ENCODE measurements at regions not wholly inside any gene's neighbourhood (a gene's known extent, or its start where the extent isn't known, plus 50 kb on each side); places are given as distances from the start of the nearest gene placed in this dataset.

DNA sequence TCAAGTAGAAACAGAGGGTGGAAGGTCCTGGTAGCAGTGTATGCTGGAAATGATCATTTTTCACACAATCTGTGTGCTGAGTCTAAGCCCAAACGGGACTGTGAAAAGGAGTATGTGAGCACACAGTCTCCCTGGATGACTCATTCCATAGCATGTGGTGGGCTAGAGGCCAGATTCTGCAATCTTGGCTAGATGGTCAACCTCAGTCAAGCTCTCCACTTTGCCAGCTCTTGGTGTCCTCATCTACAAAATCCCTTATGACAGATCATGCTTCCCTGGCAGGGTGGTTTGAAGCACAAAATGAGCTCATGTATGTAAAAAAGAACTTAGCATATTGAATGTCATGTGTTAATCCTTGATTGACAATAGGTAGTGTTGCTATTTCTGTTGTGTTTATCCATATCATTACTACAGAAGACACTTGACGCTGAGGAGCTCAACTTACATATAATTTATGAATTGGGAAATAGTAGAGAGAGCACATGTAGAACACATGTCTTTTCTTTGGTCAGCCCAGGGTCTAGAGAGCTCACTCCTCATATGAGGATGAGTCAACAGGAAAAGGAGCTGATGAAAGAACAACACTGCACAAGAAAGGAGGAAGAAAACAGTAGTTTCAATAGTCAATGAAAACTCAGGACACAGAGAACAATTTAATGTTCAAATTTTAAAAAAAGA lies 517.5 kb downstream of the BCL11B start:
- no peak for DNase-seq (ENCODE audit: low read depth)

- DNase-seq (ENCODE audit: low read depth), result no peak
These were observed 515.2 kb downstream of the BCL11B start for GRCh38 chr14:98756749-98757148.

GRCh38 chr14:98758440-98758839 lies 513.6 kb downstream of the BCL11B start:
- DNase-seq (ENCODE audit: low read depth), result no peak

DNA sequence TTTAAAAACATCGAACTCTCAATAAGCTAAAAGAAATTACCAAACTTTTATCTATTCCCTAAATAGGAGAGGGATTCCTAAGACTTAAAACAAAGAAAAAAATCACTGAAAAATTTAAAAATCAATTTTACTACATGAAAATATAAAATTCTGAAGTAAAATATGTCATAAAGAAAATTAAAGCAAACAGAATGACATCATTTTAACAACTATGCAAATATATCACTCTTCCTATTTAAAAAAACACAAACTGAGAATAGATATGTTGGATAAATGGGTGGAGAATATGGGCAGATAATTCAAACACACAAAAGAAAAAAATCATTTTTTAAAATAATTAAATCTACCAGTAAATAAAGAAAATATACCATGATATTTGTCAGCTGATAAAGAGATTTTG lies 510.0 kb downstream of the BCL11B start:
- no peak for DNase-seq (ENCODE audit: low read depth)

- no peak for DNase-seq (ENCODE audit: low read depth)
These were observed 505.2 kb downstream of the BCL11B start for GRCh38 chr14:98766818-98767217.

DNA sequence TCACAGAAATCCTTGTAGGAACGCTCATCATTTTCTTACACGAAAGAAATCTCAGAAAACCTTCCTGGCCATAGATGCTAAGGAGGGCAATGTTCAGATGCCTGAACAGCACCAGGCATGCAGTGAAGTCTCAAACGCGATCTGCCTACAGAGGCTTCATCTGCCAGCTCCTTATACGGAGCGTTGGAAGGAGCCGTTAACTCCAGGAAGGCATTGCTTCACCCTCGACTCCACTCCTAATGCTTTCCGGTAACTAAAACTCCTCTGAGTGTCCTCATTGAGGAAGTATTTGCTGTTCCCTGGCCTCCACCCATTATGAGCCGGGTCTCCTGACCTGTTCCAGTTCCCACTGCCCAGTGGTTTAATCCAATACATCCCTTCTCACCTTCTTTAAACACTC lies 502.7 kb downstream of the BCL11B start:
- DNase-seq (ENCODE audit: low read depth), result no peak

DNA sequence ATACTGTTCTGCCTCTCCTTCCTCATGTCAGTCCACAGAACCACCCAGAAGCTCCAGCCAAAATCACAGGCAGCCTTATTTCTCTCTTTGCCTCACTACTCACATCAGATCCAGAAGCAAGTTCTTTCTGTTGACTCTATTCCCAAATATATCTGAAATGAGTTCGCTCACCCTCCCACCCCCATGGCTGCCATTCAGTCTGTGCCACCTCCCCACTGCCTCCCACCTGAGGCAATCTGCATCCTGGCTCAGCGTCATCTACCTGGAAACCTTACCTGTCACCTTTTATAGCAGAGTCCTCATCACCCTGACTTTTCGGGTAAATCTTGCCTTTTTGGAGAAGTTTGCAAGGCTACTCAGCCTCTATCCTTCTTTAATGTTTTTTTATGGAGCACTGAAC lies 501.8 kb downstream of the BCL11B start:
- no peak for DNase-seq (ENCODE audit: low read depth)

GRCh38 chr14:98773814-98774213 lies 498.2 kb downstream of the BCL11B start:
- no peak for DNase-seq (ENCODE audit: low read depth)

- DNase-seq (ENCODE audit: low read depth), result no peak
These were observed 496.1 kb downstream of the BCL11B start for GRCh38 chr14:98775892-98776291.

GRCh38 chr14:98782062-98782461 lies 489.9 kb downstream of the BCL11B start:
- no peak for DNase-seq (ENCODE audit: low read depth)

- no peak for DNase-seq (ENCODE audit: low read depth)
These were observed 486.4 kb downstream of the BCL11B start for GRCh38 chr14:98785578-98785977.

- DNase-seq (ENCODE audit: low read depth), result no peak
These were observed 485.5 kb downstream of the BCL11B start for GRCh38 chr14:98786456-98786855.

DNA sequence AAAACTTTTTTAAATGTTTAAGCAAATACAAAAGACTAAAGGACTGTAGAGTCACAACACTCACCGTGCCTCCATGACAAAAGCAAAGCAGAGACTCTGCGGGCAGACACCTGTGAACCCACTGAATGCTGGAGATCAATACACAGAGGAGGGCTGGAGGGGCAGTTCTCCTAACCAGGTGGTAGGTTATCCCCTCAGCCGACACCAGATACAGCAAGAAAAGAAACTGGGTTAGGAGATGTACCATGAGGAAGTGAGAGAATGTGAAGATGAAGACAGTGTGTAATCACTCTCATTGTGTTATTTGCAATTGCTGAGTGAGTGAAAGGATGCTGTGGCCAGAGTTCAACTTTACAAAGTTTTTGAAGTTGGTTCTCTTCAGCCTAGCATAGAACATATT lies 480.3 kb downstream of the BCL11B start:
- no peak for DNase-seq (ENCODE audit: low read depth)

- no peak for DNase-seq (ENCODE audit: low read depth)
These were observed 479.8 kb downstream of the BCL11B start for GRCh38 chr14:98792171-98792570.

DNA sequence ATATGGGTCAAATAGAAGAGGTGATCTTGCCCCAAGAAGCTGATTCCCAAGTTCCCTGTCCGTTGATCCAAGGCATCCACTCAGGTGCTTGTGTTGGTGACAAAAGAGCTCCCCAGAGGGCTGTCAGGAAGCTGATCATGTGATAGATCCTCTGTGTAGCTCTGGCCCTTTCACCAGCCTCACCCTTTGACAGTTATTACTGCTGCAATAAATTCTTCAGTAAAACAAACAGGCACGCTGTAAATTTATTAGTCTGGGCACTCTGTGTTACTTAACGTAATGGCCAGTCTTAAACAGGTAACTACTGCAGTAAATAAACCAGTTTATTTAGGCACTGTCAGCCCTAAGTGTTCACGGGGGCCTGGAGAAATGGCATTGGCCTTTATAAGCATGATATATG lies 473.9 kb downstream of the BCL11B start:
- no peak for DNase-seq (ENCODE audit: low read depth)

DNA sequence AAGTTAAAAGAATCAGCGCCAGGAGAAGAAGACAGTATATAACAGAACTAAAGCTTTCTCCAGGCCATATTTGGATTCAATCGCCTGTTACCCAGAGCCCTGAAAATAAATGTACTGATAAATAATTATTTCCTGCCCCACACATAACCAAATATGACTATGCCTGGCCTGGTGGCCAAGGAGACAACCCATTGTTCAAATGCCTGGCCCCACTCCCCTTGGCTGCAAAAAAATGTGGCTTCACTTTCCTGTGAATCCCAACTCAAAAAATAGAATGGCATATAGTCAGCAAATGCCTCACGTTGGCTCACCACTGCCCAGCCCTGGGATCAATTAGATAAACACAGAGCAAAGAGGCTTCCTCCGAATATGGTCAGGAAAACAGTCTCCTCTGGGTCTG lies 472.1 kb downstream of the BCL11B start:
- no peak for DNase-seq (ENCODE audit: low read depth)

GRCh38 chr14:98802044-98802443 lies 470.0 kb downstream of the BCL11B start:
- no peak for DNase-seq (ENCODE audit: low read depth)

- DNase-seq (ENCODE audit: low read depth), result no peak
These were observed 468.8 kb downstream of the BCL11B start for GRCh38 chr14:98803196-98803595.

- no peak for DNase-seq (ENCODE audit: low read depth)
These were observed 463.2 kb downstream of the BCL11B start for GRCh38 chr14:98808494-98809407.

- DNase-seq (ENCODE audit: low read depth), result no peak
These were observed 455.8 kb downstream of the BCL11B start for GRCh38 chr14:98816195-98816594.

DNA sequence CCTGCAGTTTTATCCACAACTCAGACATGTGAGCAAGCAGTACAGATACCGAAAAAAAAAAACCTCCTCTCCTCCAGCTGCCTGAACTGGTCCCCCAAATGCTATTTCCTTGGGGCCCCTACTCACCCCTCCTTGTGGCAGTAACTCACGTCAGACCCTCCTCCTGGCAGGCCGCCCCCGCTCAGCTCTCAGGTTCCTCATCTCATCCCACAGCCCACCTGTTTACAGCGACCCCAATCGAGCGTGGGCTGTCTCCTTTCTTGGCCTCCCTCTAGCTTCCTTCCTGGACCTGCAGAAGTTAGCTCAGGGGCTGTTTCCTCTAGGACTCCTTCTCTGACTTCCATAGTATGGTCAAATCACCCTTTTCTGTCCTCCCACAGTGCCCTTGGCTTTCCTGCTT lies 455.3 kb downstream of the BCL11B start:
- DNase-seq (ENCODE audit: low read depth), result no peak

DNA sequence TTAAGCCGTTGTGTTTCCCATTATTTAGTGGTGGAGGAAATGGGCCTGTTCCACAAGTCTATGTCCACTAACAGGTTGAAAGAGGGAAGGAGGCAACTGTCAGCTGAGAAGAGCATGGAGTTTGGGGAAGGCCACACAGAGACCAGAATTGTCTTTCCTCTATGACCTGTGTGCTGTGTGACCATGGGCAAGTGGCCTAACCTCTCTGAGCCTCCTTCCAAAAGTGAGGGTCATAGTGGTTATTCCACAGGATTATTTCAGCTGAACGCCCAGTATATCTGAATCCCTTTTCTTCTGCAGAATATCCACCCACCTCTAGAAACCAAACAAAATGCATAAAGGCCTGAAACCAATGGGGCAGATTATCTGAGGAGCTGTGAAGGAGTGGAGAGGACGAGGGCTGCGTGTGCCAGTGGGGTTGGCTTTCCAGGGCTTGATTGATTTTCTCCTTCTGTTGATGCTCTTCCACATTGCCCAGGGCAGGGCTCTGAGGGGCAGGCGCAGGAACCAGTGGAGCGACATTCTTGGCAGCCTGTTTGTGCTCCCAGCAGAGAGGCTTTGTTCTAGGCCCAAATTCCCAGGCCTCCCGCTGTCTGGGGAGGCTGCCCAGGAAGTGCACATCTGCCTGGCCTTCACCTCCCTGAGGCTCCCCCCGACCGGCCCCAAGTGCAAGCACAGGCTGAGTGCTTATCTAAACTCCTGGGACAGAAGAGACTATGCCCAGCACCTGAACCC lies 452.7 kb downstream of the BCL11B start:
- DNase-seq (ENCODE audit: low read depth), result no peak

- no peak for DNase-seq (ENCODE audit: low read depth)
These were observed 452.2 kb downstream of the BCL11B start for GRCh38 chr14:98819867-98820206.
